ENCODE measurements at regions not wholly inside any gene's neighbourhood (a gene's known extent, or its start where the extent isn't known, plus 50 kb on each side); places are given as distances from the start of the nearest gene placed in this dataset.

GRCh38 chr5:178786417-178786816 lies 56.0 kb upstream of the ZNF354A start:
- Histone ChIP-seq H3K4me3 (no peak overlapping the region), H3K27me3 (peaks cover 0 to 16% (median 0%) of the 10 kb centered on the region in 4 donors), H3K4me1 (no peaks in the 10 kb centered on the region), H3K36me3 (no peaks in the 10 kb centered on the region), H3K27ac (replicated peaks in 1 of 4) (no peak overlapping the region), H3K9me3 (no peaks in the 10 kb centered on the region)
- intact Hi-C loops (cut with DNase I) = no loop called here
- DNase-seq (ENCODE audit: extremely low spot score) = no peak
- TF ChIP-seq POLR2AphosphoS5 (IDR thresholded peaks at IDR 0.05) = no peak
- TF ChIP-seq POLR2A (IDR thresholded peaks at IDR 0.05; ENCODE audit: low read depth) = no peak
- no peak for TF ChIP-seq EP300 (IDR thresholded peaks at IDR 0.05)
- TF ChIP-seq CTCF (IDR thresholded peaks at IDR 0.05) = no peak
- 76% methylated on average over 11 of the region's 13 CpGs for WGBS

GRCh38 chr5:178785999-178786398 lies 55.5 kb upstream of the ZNF354A start:
- Histone ChIP-seq H3K27me3 (peaks cover 0 to 20% (median 0%) of the 10 kb centered on the region in 4 donors), H3K4me3 (no peak overlapping the region), H3K36me3 (no peaks in the 10 kb centered on the region), H3K9me3 (no peaks in the 10 kb centered on the region), H3K4me1 (no peaks in the 10 kb centered on the region), H3K27ac (replicated peaks in 1 of 4) (no peak overlapping the region)
- intact Hi-C loops (cut with DNase I) = no loop called here
- TF ChIP-seq CTCF (IDR thresholded peaks at IDR 0.05) = no peak
- WGBS = 79% methylated on average over 6 of the region's 6 CpGs
- DNase-seq (ENCODE audit: extremely low spot score) = no peak

- Histone ChIP-seq H3K9me3 (no peaks in the 10 kb centered on the region), H3K4me3 (no peak overlapping the region), H3K27me3 (peaks cover 0 to 26% (median 0%) of the 10 kb centered on the region in 4 donors), H3K4me1 (no peaks in the 10 kb centered on the region), H3K36me3 (no peaks in the 10 kb centered on the region), H3K27ac (replicated peaks in 1 of 4) (no peak overlapping the region)
- DNase-seq (ENCODE audit: extremely low spot score) = no peak
- WGBS = 86% methylated on average over 2 of the region's 2 CpGs
- intact Hi-C loops (cut with DNase I) = no loop called here
- TF ChIP-seq POLR2AphosphoS5 (IDR thresholded peaks at IDR 0.05) (no peak), EP300 (IDR thresholded peaks at IDR 0.05) (no peak), POLR2A (IDR thresholded peaks at IDR 0.05; ENCODE audit: low read depth) (no peak), CTCF (IDR thresholded peaks at IDR 0.05) (no peak)
These were observed 53.9 kb upstream of the ZNF354A start for GRCh38 chr5:178784391-178784790.

GRCh38 chr5:178781936-178782335 lies 51.5 kb upstream of the ZNF354A start:
- H3K9me3 ChIP-seq = no peaks in the 10 kb centered on the region
- TF ChIP-seq CTCF (IDR thresholded peaks at IDR 0.05) = no peak
- TF ChIP-seq POLR2A (IDR thresholded peaks at IDR 0.05; ENCODE audit: low read depth) = no peak
- no peak for TF ChIP-seq POLR2AphosphoS5 (IDR thresholded peaks at IDR 0.05)
- no peak for TF ChIP-seq EP300 (IDR thresholded peaks at IDR 0.05)
- no peaks in the 10 kb centered on the region for H3K36me3 ChIP-seq
- no peak overlapping the region for H3K27ac ChIP-seq (replicated peaks in 1 of 4)
- 84% methylated on average over 14 of the region's 14 CpGs for WGBS
- intact Hi-C loops (cut with DNase I) = no loop called here
- no peak for DNase-seq (ENCODE audit: extremely low spot score)
- no peaks in the 10 kb centered on the region for H3K4me1 ChIP-seq
- peaks cover 0 to 26% (median 0%) of the 10 kb centered on the region in 4 donors for H3K27me3 ChIP-seq
- H3K4me3 ChIP-seq = no peak overlapping the region

All from esophagus muscularis mucosa (tissue), 4 donors.